Astrocyte (in vitro differentiated cells and primary cell): ENCODE measurements at regions not wholly inside any gene's neighbourhood (a gene's known extent, or its start where the extent isn't known, plus 50 kb on each side); places are given as distances from the start of the nearest gene placed in this dataset.

Experiments used
- EZH2 ChIP-seq: IDR thresholded peaks from 2 replicates; pipeline ENCODE4 v1.6.1; 2012; ENCODE audit warnings: mild to moderate bottlenecking, low read length, inconsistent platforms; ENCODE audit not compliant: insufficient read depth
- TF ChIP-seq, protein P1 (sequence below): IDR thresholded peaks from 2 replicates; pipeline ENCODE4 v1.5.1; 2011; ENCODE audit warnings: low read depth, mild to moderate bottlenecking, inconsistent platforms, low read length, moderate library complexity; ENCODE audit not compliant: insufficient read depth

- TF ChIP-seq, protein P1, sequence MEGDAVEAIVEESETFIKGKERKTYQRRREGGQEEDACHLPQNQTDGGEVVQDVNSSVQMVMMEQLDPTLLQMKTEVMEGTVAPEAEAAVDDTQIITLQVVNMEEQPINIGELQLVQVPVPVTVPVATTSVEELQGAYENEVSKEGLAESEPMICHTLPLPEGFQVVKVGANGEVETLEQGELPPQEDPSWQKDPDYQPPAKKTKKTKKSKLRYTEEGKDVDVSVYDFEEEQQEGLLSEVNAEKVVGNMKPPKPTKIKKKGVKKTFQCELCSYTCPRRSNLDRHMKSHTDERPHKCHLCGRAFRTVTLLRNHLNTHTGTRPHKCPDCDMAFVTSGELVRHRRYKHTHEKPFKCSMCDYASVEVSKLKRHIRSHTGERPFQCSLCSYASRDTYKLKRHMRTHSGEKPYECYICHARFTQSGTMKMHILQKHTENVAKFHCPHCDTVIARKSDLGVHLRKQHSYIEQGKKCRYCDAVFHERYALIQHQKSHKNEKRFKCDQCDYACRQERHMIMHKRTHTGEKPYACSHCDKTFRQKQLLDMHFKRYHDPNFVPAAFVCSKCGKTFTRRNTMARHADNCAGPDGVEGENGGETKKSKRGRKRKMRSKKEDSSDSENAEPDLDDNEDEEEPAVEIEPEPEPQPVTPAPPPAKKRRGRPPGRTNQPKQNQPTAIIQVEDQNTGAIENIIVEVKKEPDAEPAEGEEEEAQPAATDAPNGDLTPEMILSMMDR: peak; percentile 4
- no peak for TF ChIP-seq EZH2
Observed at GRCh38 chr3:1987980-1988379, 110.7 kb upstream of the CNTN4 start.
